Astrocyte (in vitro differentiated cells and primary cell): ENCODE measurements at regions not wholly inside any gene's neighbourhood (a gene's known extent, or its start where the extent isn't known, plus 50 kb on each side); places are given as distances from the start of the nearest gene placed in this dataset.

Experiments
- CTCF ChIP-seq: IDR thresholded peaks from 2 replicates; pipeline ENCODE4 v1.5.1; 2011; ENCODE audit warnings: low read depth, mild to moderate bottlenecking, inconsistent platforms, low read length, moderate library complexity; ENCODE audit not compliant: insufficient read depth
- EZH2 ChIP-seq: IDR thresholded peaks from 2 replicates; pipeline ENCODE4 v1.6.1; 2012; ENCODE audit warnings: mild to moderate bottlenecking, low read length, inconsistent platforms; ENCODE audit not compliant: insufficient read depth

GRCh38 chr16:26578748-26579147 is 488.0 kb upstream of the C16orf82 start:
- TF ChIP-seq EZH2 (no peak), CTCF (no peak)
